Esophagus squamous epithelium (tissue), 5 donors: ENCODE measurements at regions not wholly inside any gene's neighbourhood (a gene's known extent, or its start where the extent isn't known, plus 50 kb on each side); places are given as distances from the start of the nearest gene placed in this dataset.
"Not testable (repeated sequence)": the region's sequence is repeated elsewhere in the genome, so short reads cannot be mapped to it uniquely, and the experiment has no call there.

Experiments used
- DNase-seq: peaks from one replicate; lab custom pipeline; 2025; lab: John Stamatoyannopoulos, UW
- H3K27ac ChIP-seq, 4 donors: fragments of 200-600 bp; sonication (generic); one replicate each; pipeline ENCODE4 v1.5.1; 2016 to 2019; ENCODE audit warnings: mild to moderate bottlenecking in 1 of 4
- H3K27me3 ChIP-seq, 4 donors: fragments of 200-600 bp; sonication (generic); 1 replicate in 3 of 4; 2 replicates in 1 of 4; pipeline versions ENCODE4 v1.5.1 to v1.6.0; 2017 to 2021; ENCODE audit warnings: antibody characterized with exemption in 1 of 4
- H3K36me3 ChIP-seq, 3 donors: fragments of 200-600 bp; sonication (generic); one replicate each; pipeline ENCODE4 v1.5.1; 2016 to 2019
- H3K4me1 ChIP-seq, 3 donors: fragments of 200-600 bp; sonication (generic); one replicate each; pipeline ENCODE4 v1.5.1; 2017 to 2019
- H3K4me3 ChIP-seq, 4 donors: fragments of 200-600 bp; sonication (generic); 1 replicate in 3 of 4; 2 replicates in 1 of 4; pipeline ENCODE4 v1.5.1; 2016 to 2019; ENCODE audit warnings: mild to moderate bottlenecking in 2 of 4, moderate library complexity in 1 of 4
- H3K9me3 ChIP-seq, 3 donors: fragments of 200-600 bp; sonication (generic); one replicate each; pipeline ENCODE4 v1.5.1; 2016 to 2019
- POLR2A ChIP-seq, 4 donors: fragments of 450-650 bp; IDR thresholded peaks; one replicate each; pipeline ENCODE4 v1.6.1; 2017; ENCODE audit warnings: antibody characterized with exemption in 4 of 4, mild to moderate bottlenecking in 4 of 4, moderate library complexity in 3 of 4
- WGBS, 2 donors: methylation state at CpG; one replicate each; pipeline ENCODE4 v1.1.5; 2018; 5-methylcytosine and 5-hydroxymethylcytosine counted together
- intact Hi-C: fragments of 100-400 bp; cut with DNase I; formaldehyde crosslinking; loops from one replicate; pipeline ENCODE4 v1.15.0; 2022
- TF ChIP-seq, protein P1 (sequence below), 6 experiments: fragments of 450-650 bp in 4 of 6; fragments of 200-600 bp in 2 of 6; sonication (generic) in 2 of 6; IDR thresholded peaks; one replicate each; pipeline ENCODE4 v1.5.1; 2016 to 2019; ENCODE audit warnings: antibody characterized with exemption in 6 of 6, mild to moderate bottlenecking in 4 of 6, moderate library complexity in 4 of 6
- donor health status: DM: yes; HTN: yes; CAD: no.

DNA sequence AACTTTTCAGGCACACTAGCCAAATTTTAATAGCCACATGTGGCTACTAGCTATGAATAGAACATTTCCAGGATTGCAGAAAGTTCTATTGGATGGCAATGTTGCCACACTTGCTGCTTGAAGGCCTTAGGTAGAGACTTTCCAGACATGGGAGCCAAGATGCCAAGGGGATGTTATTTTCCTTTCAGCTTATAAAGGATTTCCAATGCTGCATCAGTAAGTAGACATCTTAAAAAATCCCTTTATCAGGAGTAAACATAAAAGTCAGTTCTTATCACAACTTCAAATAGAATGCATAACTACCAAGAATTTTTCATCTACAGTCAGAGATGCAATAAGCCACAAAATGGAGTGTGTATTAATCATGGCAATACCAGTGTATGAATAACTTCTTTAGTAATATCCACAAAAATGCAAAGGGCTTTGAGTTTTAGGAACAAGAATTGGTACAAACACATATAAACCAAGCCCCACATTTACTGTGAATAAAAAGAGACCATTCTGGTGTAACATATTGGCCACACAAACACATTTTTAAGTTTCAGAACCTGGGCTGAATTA, 457.1 kb upstream of the ADAMTS9 start:
- intact Hi-C loops: no loop called here

DNA sequence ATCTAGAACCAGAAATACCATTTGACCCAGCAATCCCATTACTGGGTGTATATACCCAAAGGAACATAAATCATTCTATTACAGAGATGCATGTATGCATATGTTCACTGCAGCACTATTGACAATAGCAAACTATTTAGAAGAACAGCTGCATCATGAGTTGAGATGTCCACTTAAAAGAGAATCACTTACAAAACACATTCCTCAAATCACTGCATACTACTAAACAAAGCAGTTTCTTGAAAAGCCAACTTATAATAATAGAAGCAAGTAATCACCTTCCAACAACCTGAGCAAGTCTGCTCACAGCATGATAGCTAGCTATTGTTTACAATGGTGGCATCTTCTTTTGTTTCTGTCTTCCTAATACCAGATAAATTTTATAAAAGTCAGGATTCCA, 454.7 kb upstream of the ADAMTS9 start:
- Histone ChIP-seq H3K9me3 (no peaks in the 10 kb centered on the region), H3K27me3 (no peaks in the 10 kb centered on the region), H3K4me1 (no peaks in the 10 kb centered on the region), H3K4me3 (no peak overlapping the region), H3K36me3 (no peaks in the 10 kb centered on the region), H3K27ac (no peak overlapping the region)
- DNase-seq: no peak
- intact Hi-C loops: no loop called here
- no peak for TF ChIP-seq POLR2A (IDR thresholded peaks at IDR 0.05)
- TF ChIP-seq, protein P1, sequence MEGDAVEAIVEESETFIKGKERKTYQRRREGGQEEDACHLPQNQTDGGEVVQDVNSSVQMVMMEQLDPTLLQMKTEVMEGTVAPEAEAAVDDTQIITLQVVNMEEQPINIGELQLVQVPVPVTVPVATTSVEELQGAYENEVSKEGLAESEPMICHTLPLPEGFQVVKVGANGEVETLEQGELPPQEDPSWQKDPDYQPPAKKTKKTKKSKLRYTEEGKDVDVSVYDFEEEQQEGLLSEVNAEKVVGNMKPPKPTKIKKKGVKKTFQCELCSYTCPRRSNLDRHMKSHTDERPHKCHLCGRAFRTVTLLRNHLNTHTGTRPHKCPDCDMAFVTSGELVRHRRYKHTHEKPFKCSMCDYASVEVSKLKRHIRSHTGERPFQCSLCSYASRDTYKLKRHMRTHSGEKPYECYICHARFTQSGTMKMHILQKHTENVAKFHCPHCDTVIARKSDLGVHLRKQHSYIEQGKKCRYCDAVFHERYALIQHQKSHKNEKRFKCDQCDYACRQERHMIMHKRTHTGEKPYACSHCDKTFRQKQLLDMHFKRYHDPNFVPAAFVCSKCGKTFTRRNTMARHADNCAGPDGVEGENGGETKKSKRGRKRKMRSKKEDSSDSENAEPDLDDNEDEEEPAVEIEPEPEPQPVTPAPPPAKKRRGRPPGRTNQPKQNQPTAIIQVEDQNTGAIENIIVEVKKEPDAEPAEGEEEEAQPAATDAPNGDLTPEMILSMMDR (IDR thresholded peaks at IDR 0.05): no peak

More for the DNA sequence above, 457.1 kb upstream of the ADAMTS9 start:
- DNase-seq: no peak
- Histone ChIP-seq H3K4me1 (no peaks in the 10 kb centered on the region), H3K27me3 (no peaks in the 10 kb centered on the region), H3K4me3 (no peak overlapping the region), H3K27ac (no peak overlapping the region), H3K36me3 (no peaks in the 10 kb centered on the region), H3K9me3 (no peaks in the 10 kb centered on the region)
- TF ChIP-seq, protein P1 (IDR thresholded peaks at IDR 0.05): no peak
- no peak for TF ChIP-seq POLR2A (IDR thresholded peaks at IDR 0.05)

DNA sequence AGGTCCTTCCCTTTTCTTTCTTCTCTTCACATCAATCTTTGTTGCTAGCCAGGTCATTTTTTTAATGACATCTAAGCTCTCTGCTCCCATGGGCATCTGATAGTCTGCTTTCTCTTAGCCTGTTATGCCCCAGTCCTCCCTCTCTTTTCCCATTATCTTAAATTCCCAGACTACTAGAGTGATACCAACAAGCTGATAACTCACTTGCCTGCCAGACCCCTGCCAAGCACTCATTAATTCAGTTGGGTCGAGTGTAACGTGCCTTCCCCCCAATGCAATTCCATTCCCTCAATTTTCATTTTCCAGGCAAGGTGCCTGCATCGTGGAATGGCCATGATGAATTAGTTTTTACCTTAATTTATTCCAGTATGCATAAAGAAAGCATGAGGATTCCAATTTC, 450.8 kb upstream of the ADAMTS9 start:
- intact Hi-C loops: no loop called here
- H3K36me3 ChIP-seq: no peaks in the 10 kb centered on the region
- no peaks in the 10 kb centered on the region for H3K9me3 ChIP-seq
- TF ChIP-seq, protein P1 (IDR thresholded peaks at IDR 0.05): no peak
- no peak for TF ChIP-seq POLR2A (IDR thresholded peaks at IDR 0.05)
- 76 to 85% methylated on average over 3 of the region's 3 CpGs for WGBS, 2 donors
- peaks cover 0 to 3% (median 0%) of the 10 kb centered on the region in 3 donors for H3K4me1 ChIP-seq
- no peak overlapping the region for H3K27ac ChIP-seq
- H3K4me3 ChIP-seq: no peak overlapping the region
- DNase-seq: no peak
- no peaks in the 10 kb centered on the region for H3K27me3 ChIP-seq

DNA sequence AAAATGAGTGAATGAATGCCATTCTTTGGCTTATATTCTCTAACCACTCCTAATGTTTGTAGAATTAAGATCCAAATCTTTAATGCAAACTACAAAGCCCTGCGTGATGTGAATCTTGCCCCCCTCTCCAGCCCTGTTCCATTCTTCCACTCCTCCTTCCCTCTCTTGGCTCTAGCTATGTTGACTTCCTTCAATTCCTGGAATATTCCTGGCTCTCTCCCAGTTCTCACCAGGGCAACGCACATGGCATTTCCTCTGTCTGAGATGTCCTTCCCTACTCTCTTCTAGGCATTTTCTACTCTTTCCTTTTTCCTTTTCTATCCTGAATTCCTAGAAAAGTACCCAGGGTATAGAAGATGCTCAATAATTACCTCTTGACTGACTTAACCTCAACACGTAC, 446.0 kb upstream of the ADAMTS9 start:
- H3K4me3 ChIP-seq, H3K27me3 ChIP-seq, intact Hi-C loops, H3K27ac ChIP-seq, H3K9me3 ChIP-seq, H3K36me3 ChIP-seq, DNase-seq, H3K4me1 ChIP-seq: not testable (repeated sequence)
- 42 to 61% methylated on average over 3 of the region's 3 CpGs for WGBS, 2 donors

DNA sequence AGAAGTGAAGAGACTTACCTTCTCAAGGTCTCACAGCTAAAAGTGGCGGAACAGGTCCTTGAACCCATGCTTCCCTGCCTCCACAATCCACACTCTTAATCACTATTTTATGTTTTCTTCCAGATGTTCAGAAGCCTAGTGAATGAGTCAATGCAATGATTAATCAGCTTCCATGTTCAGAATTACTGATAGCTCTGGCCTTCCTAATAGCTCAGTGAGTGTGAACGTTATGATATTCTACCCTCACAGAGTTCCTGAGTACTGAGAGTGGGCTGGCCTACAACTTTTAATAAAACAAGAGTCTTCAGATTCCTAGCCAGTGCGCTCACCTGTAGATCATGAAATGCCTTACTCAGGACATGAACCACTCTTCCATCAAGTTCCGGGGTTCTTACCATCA, 443.0 kb upstream of the ADAMTS9 start:
- TF ChIP-seq, protein P1 (IDR thresholded peaks at IDR 0.05): no peak
- no peak for TF ChIP-seq POLR2A (IDR thresholded peaks at IDR 0.05)
- H3K9me3 ChIP-seq: no peaks in the 10 kb centered on the region
- no peak for DNase-seq
- WGBS, 2 donors: 80 to 83% methylated on average over 4 of the region's 4 CpGs
- intact Hi-C loops: no loop called here
- H3K4me1 ChIP-seq: peaks cover 0 to 5% (median 0%) of the 10 kb centered on the region in 3 donors
- no peak overlapping the region for H3K27ac ChIP-seq
- H3K36me3 ChIP-seq: no peaks in the 10 kb centered on the region
- no peaks in the 10 kb centered on the region for H3K27me3 ChIP-seq
- H3K4me3 ChIP-seq: no peak overlapping the region

DNA sequence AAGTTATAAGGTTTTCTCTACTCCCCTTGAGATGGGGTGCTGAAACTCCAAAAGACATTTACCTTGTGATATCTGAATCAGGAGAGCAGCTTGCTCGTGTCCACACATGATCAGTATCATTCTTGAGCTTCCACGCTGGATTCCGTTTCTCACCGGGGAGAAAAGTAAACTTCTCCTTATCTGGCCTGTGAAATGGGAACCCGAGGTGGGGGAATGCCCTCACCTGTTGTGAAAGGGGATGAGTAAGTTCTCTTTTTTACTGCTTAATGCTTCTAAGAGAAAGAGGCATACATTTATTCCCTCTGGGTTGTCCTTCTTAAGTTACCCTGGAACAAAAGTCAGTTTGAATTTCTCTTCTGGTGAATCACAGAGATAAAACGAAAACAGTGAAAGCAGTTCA, 440.5 kb upstream of the ADAMTS9 start:
- WGBS, 2 donors: 47 to 56% methylated on average over 6 of the region's 6 CpGs
- intact Hi-C loops: no loop called here
- no peak for DNase-seq
- Histone ChIP-seq H3K4me1 (peaks cover 0 to under 1% (median 0%) of the 10 kb centered on the region in 3 donors), H3K27me3 (no peaks in the 10 kb centered on the region), H3K36me3 (no peaks in the 10 kb centered on the region), H3K4me3 (no peak overlapping the region), H3K9me3 (no peaks in the 10 kb centered on the region), H3K27ac (no peak overlapping the region)
- TF ChIP-seq, protein P1 (IDR thresholded peaks at IDR 0.05): no peak
- no peak for TF ChIP-seq POLR2A (IDR thresholded peaks at IDR 0.05)
